ENCODE measurements at regions not wholly inside any gene's neighbourhood (a gene's known extent, or its start where the extent isn't known, plus 50 kb on each side); places are given as distances from the start of the nearest gene placed in this dataset.
"Not testable (repeated sequence)": the region's sequence is repeated elsewhere in the genome, so short reads cannot be mapped to it uniquely, and the experiment has no call there.

DNA sequence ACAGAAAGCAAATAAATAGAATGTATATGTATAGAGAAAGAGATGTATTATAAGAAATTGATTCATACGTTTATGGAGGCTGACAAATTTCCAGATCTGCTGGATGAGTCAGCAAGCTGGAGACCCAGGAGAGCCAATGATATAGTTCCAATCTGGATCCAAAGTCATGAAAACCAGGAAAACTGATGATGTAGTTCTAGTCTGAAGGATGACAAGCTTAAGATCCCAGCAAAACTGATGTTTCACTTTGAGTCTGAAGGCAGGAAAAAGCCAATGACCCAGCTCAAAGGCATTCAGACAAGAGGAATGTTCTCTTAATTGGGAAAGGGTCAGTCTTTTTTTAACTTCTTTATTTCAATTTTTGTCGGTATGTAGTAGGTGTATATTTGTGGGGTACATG, 102.6 kb downstream of the LHFPL1 start:
- peak; percentile 20 for DNase-seq (ENCODE audit: low spot score)

DNA sequence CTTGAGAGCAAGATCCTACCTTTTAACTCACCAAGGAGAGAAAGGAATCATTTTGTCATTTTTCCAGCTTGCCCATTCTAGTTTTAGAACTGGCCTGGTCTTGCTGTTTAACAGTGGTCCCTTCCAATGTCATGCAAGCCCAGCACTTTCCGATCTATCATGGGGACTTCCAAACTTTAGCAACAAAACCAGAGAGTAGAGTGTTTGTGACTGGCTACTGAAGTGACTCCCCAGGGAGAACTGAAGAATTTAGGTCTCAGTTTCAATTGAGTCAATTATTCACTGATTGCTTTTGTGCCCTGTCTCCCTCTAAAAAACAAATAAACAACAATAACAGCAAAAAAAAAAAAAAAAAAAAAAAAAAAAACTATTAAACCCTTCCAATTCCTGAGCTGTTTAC, 108.3 kb downstream of the LHFPL1 start:
- DNase-seq (ENCODE audit: low spot score) = no peak

DNA sequence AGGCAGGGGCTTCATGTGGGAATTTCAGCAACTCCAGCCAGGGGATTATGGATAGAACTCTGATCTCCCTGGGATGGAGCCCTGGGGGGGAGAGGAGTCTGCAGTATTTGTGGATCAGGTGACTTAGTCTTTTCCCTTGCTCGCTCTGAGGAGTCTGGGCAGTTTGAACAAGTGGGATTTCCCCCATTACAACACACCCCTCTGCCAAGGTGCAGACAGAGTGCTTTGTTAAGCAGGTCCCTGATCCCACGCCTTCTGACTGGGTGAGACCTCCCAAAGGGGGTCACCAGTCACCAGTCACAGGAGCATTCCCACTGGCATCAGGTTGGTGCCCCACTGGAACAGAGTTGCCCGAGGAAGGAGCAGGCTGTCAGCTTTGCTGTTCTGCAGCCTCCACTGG, 123.9 kb downstream of the LHFPL1 start:
- no peak for DNase-seq (ENCODE audit: low spot score)

DNA sequence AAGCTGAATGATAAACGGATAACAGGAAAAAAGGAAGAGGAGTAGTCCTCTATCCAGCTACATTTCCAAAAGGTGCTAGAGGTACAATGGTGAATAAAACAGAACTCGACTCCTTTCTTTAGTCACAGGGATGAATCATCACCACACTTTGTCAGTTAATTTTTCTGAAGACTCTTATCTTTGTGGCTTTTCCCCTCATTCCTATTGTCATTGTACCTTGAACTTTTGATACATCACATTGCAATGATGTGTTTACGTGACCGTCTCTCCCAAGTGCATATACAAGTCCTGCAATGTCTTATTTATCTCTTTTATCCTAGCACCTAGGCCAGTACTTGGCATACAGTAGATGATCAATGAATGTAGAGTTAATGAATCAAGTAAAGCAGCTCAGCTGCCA, 134.7 kb downstream of the LHFPL1 start:
- DNase-seq (ENCODE audit: low spot score) = no peak

DNA sequence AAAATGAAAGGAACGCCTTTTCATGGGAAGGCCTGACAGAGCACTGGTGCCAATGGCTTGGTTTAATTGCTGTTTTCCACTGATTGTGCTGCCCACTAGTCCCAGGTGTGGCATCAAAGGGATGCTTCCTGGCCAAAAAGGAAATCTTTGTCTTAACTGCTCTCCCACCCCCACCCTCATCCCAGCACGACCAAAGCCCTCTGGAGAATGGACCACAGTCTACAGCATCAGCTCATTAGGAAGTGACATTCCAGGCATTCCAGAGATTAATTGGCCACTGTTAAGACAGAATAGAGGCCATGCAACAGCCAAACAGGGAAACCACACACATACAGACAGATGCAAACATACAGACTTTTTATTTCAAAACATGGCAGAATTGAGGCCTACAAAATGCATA, 143.2 kb downstream of the LHFPL1 start:
- peak; percentile 14 for DNase-seq (ENCODE audit: low spot score)

DNA sequence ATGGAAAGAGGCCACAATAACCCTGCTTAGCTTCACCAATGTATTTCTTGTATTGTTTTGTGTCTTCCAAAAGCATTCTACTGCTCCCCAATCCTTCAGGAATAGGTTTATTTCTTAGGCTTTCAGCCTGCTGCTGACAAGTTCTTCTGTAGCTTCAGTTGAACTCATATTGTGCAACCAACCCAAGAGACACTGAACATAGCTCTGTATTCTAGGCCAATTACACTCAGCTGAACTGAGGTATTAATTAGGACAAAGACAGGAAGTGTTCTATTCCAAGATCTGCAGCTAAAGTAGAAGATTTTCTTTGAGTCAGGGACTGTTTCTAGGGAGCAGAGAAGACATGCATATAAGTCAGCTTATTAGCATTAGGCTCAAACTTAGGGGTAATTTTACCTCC, 151.8 kb downstream of the LHFPL1 start:
- no peak for DNase-seq (ENCODE audit: low spot score)

DNA sequence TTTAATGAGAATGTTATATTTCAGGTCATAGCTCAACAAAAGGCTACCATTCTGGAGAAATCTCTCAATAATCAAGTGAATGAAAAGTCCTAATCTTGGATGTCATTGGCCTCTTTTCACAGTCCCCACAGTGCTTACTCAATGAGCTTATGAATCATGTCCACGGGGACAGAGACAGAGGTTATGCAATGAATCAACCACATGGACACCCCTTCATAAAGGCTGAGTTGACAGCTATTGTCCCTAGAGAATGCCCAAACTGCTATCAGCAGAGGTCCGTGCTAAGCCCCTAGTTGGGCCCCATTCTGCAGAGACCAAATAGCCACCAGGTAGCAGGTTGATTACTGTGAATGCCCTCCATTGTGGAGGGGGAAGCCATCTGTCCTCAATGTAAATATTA, 158.1 kb downstream of the LHFPL1 start:
- DNase-seq (ENCODE audit: low spot score) = no peak

DNA sequence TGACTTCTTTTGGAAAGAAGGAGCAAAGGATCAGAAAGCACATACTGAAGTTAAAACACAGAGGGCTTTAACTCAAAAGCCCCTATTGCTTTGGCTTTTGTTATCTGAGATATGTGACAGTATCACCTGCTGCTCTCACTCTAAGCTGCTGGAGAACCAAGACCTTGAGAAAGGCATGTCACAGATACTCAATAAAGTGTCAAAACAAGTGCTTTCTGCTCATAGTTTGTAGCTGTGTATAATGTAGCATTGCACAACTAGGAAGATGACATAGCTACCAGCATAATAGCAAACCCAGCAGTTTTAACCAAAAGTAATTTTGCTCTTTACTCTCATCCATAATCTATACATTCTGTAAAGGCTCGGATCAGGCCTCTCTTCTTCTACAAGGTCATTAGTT, 159.6 kb downstream of the LHFPL1 start:
- DNase-seq (ENCODE audit: low spot score) = no peak

DNA sequence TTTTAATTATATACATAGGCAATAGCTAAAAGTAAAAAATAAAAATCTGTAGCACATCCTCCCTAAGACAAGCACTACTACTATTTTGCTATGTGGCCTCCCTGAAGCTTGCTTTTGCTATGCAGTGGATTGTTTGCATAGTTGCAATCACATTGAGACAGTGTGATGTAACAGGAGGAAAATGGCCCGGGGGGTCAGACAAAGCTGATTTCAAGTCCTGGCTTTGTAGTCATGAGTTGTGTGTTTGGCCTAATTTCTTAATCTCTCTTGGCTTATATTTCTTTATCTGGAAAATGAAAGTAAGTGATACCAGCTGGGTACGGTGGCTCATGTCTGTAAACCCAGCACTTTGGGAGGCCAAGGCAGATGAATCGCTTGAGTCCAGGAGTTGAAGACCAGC, 166.6 kb downstream of the LHFPL1 start:
- DNase-seq (ENCODE audit: low spot score) = peak; percentile 47

DNA sequence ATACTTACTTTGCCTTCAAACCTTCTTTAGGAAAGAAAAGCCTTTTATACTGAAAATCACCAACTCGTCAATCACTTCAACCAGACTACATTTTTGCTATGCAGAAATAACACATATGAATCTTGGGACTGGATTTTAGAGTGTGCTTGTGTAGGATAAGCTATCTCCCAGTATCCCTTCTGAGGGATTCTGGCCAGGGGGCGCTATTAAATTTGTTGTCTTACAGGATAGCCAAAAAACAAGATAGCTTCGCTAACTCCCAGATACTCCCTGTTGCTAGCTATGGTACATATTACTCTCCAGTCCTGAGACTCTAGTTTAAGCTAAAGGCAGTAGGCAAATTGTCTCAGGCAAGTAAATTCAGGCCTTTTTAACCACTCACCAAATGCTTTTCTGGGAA, 167.2 kb downstream of the LHFPL1 start:
- no peak for DNase-seq (ENCODE audit: low spot score)

DNA sequence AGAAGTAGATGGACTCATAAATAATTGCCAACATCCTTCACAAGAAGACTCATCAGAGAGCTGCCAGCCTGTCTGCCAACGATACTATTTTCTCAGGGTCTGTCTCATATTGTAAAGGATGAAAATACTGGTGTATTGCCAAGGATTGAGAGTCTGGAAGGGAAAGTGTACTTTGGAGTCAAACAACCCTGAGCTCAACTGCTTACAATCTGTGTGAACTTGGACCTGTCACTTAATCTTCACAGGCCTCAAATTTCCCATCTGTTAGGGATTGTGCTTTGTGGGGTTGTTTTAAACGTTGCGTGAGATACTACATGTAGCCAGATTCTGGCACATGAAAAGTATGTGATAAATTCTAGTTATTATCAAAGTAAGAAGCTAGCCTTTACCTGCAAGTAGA, 169.1 kb downstream of the LHFPL1 start:
- no peak for DNase-seq (ENCODE audit: low spot score)

DNA sequence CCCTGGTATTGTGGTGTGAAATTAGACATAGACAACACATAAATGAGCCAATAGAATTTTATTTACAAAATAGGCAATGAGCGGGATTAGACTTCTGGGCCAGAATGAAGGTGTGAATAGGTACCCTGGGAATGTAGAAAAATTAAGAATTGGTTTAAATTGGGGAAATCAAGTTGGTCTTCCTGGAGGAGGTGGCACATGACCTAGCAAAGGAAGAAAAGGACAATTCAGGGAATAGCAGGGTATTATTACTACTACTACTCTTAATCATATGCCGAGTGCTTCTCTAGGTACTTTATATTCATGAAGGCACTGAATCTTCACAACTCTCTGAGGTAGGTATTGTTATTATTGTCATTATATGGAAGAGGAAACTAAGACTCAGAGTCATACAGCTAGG, 202.1 kb downstream of the LHFPL1 start:
- no peak for DNase-seq (ENCODE audit: low spot score)

DNA sequence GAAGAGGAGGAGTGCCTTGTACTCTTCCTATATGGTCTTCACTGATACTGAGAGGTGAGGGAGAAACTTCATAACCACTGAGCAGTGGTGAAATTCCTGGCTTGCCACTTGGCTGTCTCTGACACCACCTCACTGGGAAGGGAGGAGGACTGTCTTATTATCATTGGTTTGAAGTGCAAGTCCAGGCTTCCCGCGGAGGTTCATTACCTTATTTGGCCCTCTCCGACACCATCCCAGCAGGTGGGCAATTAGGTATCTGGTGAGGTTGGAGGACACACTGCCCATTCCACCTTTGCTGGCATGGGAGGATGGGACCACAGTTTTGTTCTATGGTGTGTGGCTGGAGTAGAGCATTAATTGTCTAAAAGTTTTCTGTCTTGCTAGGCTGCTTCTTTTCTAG, 206.1 kb downstream of the LHFPL1 start:
- DNase-seq (ENCODE audit: low spot score) = no peak

DNA sequence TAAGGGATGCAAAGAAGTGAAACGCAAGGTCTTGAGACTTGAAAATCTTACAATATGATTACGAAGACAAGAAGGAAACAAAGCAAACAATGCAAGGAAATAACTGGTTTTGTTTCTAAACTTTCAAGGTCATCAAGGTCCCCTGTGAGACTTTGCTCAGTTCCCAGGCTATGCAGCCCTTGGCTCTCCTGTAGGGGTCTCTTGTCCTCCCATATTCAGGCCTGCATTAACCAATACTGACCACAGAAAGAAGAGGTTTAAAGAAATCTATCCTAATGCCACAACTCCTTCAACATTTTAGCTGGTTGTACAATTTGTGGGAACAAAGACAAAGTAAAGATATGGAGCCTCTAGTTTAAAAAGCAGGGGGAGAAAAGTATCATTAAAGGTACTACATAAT, 209.2 kb downstream of the LHFPL1 start:
- DNase-seq (ENCODE audit: low spot score) = no peak

DNA sequence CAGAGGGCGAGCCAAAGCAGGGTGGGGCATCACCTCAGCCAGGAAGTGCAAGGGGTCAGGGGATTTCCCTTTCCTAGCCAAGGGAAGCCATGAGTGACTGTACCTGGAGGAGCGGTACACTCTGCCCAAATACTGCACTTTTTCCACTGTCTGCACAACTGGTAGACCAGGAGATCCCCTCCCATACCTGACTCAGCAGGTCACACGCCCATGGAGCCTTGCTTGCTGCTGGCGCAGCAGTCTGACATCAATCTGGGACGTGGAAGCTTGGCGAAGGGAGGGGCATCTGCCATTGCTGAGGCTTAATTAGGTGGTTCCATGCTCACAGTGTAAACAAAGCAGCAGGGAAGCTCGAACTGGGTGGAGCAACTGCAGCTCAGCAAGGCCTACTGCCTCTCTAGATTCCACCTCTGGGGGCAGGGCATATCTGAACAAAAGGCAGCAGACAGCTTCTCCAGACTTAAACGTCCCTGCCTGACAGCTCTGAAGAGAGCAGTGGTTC, 217.7 kb downstream of the LHFPL1 start:
- not testable (repeated sequence) for DNase-seq (ENCODE audit: low spot score)

DNA sequence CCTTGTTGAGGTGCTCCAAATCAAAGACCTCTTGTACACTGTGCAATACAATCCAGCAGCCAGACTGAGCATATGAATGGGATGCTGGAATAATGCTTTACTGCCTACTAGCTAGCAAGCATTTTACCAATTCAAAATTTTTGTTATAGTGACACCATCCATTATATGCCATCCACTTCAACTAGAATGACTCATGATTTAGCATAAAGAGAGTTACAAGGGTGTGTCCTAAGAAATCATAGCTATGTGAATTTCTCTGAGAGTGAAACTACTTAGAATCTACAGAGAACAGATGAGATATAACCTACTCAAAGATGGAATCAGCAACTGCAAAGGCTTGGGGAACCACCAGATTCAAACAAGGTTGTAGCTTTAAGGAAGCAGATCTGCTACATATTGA, 221.9 kb downstream of the LHFPL1 start:
- DNase-seq (ENCODE audit: low spot score) = no peak

DNA sequence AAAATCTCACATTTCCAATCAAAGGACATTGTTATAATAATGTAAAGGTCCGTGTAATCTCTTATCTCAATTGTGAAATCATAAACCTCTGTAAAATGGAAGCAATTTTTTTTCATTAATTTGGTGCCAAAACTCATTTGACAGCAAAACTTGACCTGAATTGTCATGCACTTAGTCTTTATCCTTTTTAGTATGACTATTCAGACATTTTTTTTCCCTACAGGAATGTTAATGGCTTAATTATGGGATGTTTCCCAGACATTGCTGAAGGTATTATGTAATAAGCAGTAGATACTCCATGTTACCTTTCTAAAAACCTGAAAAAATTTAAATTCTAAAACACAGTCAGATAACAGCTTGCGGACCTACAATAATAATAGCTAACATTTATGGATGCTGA, 228.9 kb downstream of the LHFPL1 start:
- DNase-seq (ENCODE audit: low spot score) = no peak

DNA sequence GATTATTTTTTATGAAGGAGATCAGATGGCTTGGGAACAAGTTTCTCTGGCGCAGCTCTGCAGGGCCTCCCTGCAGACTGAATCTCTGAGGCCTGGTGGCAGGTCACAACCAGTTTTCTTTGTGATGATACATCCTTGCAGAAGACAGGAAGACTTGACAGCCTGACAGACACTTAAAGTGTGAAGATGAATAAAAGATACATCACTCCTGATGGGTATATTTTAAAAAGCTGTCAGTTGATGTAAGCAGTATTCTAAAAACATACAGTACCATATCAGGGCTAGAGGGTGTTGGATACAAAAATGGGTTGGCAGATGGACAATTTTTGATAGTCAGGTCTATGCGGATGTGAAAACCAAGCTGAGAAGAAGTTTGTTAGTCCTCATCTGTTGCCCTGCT, 239.5 kb downstream of the LHFPL1 start:
- no peak for DNase-seq (ENCODE audit: low spot score)

DNA sequence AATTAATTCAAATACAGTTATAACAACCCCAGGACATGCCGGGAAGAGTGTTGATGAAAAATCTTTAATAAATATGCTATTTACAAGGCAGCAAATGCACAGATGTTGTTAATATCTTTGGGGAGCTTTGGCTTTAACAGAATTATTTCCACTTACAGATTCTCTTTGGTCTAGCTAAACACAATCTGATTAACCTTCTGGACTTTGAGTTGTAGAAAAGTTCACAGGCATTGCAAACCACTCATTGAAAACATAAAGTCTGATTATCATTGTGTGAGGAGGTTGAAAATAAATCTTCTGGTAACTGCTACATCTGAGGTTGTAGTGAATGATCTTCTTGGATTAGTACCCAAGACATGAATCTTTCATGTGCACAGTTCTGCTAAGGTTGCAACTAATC, 255.6 kb downstream of the LHFPL1 start:
- DNase-seq (ENCODE audit: low spot score) = no peak

DNA sequence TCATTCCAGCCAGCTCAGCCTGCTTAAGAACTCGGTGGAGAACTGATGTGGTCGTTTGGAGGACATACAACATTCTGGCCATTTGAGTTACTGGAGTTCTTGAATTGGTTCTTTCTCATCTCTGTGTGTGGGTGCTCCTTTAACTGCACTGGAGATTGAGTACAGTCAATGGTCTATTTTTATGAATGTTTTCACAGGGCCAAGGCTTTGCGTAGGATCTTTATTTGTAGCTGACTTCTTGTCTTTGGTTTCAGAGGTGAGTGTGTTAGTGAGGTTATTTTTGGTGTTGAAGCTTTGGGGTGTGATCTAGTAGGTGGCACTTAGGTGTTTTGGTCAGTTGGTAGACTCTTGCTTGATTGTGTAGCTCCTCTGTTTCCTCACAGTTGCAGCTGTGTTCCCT, 288.4 kb downstream of the LHFPL1 start:
- DNase-seq (ENCODE audit: low spot score) = no peak

DNA sequence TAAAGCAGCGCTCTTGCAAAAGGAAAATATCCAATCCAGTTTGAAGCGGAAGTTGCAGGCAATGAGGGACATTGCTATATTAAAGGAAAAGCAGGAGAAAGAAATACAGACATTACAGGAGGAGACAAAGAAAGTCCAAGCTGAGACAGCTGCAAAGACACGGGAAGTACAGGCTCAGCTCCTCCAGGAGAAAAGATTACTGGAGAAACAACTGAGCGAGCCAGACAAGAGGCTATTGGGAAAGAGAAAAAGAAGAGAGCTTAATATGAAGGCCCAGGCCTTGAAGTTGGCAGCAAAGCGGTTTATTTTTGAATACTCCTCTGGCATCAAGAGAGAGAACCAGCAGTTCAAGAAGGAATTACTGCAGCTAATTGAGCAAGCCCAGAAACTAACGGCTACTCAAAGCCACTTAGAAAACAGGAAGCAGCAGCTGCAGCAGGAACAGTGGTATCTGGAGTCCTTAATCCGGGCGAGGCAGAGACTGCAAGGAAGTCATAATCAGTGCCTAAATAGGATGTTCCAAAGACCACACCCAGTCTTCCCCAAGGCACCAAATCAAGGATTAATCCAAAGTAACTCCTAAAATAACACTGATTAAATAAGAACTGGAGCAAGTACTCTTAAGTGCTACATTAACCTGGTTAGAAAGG, 298.0 kb downstream of the LHFPL1 start:
- DNase-seq (ENCODE audit: low spot score) = not testable (repeated sequence)

DNA sequence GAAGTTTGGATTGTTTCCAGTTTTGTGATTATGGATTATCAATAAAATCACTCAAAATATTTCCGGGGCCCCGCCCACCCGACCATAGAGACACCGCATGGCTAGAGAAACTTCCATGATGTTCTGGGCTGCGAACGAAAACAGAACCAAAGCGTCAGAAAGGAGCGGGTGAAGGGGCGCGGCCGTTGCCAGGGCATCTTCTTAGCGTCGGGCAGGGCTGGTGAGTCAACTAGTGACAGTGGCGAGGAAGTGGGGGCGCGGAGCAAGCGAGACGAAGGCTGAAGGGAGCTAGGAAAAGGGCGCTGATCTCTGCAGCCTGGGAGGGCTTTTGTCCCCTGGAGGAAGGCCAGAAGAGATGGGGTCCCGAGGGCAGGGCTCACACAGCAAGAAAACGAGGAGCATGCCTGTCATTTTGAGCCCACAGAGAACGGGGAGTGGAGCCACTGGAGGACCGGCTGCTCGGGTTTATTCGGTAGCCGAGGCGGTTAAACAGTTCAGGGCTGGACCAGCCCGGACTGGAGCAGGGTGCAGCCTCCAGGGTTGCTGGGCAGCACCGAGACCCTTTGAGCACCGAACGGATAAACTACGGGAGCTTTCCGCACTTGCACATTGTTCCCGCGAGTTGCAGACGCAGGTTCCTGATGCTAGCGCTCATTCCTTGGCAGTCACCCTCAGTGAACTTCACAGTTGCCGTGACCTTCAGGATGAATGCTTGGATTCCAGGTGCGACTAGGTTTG, 298.1 kb upstream of the TRPC5 start:
- no peak for DNase-seq (ENCODE audit: low spot score)

DNA sequence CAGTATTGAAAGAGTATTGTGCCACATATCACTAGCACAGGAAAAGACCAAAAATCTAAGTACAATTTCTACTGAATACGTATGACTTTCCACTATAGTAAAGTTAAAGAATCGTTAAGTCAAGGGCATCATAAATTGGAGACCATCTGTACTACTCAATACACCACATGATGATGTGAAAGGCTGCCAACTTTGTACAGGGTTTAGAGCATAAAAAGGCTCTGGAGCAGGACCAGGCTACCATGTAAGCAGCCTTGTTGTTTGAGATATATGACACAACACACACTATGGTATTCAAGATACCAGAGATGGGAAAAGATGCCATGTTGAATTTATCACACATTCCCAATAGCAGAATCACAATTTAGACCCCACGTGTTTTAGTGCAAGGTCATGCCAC, 294.9 kb upstream of the TRPC5 start:
- no peak for DNase-seq (ENCODE audit: low spot score)

DNA sequence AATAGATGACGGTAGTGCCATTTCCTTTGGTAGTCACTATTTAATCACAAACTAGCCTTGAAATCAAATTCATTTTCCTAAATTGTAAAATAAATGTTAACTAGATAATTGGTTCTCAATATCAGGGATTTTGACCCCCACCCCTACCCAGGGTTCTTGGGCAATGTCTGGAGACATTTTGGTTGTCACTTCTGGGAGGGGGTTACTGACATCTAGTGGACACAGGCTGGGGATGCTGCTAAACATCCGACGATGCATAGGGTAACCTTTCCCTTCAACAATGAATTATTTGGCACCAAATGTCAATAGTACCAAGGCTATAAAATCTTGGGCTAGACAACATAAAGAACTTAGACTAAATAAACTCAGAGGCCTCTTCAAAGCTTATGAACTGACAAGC, 285.8 kb upstream of the TRPC5 start:
- peak; percentile 1 for DNase-seq (ENCODE audit: low spot score)
